ENCODE measurements at regions not wholly inside any gene's neighbourhood (a gene's known extent, or its start where the extent isn't known, plus 50 kb on each side); places are given as distances from the start of the nearest gene placed in this dataset.

GRCh38 chr2:65545837-65546805, 113.7 kb upstream of the SPRED2 start:
- no peak for TF ChIP-seq CTCF (IDR thresholded peaks at IDR 0.05; ENCODE audit: borderline replicate concordance, insufficient read depth, low read depth, low read length)
- H3K4me3 ChIP-seq (ENCODE audit: low read depth, low read length) = no peak overlapping the region

GRCh38 chr2:65541773-65542172, 109.4 kb upstream of the SPRED2 start:
- no peak for TF ChIP-seq CTCF (IDR thresholded peaks at IDR 0.05; ENCODE audit: borderline replicate concordance, insufficient read depth, low read depth, low read length)

GRCh38 chr2:65539633-65540032, 107.2 kb upstream of the SPRED2 start:
- H3K4me3 ChIP-seq (ENCODE audit: low read depth, low read length) = no peak overlapping the region

More at GRCh38 chr2:65541773-65542172, 109.4 kb upstream of the SPRED2 start:
- no peak overlapping the region for H3K4me3 ChIP-seq (ENCODE audit: low read depth, low read length)

DNA sequence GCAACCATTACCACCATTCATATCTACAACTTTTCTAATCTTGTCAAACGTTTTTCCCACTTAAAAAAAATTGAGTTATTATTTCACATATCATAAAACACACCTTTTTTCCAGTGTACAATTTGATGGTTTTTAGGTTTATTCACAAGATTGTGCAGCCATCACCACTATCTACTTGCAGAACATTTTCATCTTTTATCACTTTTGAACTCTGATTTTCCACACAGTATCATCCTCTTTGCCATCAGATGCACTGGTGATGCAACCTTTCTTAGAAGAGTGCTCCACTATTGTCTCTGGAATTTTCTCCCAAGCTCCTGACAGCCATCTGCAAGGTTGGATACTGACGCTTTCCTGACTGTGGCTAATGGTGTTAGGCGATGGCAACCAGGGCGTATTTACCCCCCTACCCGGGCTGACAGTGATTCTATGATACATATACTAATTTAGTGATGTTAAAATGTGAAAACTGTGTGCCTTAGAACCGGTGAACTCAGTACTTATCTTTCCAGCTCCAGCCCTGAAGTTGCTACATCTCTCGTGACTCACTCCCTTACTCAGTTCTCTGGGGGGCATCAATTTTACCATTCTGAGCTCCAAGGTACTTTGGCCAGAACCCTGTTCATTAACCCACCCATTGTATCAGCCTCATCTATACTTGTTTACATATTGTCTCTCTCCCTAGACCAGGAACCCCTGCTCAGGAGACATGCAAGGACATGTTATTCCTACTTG, 105.4 kb upstream of the SPRED2 start:
- no peak for TF ChIP-seq CTCF (IDR thresholded peaks at IDR 0.05; ENCODE audit: borderline replicate concordance, insufficient read depth, low read depth, low read length)
- H3K4me3 ChIP-seq (ENCODE audit: low read depth, low read length) = no peak overlapping the region

More at GRCh38 chr2:65539633-65540032, 107.2 kb upstream of the SPRED2 start:
- no peak for TF ChIP-seq CTCF (IDR thresholded peaks at IDR 0.05; ENCODE audit: borderline replicate concordance, insufficient read depth, low read depth, low read length)

DNA sequence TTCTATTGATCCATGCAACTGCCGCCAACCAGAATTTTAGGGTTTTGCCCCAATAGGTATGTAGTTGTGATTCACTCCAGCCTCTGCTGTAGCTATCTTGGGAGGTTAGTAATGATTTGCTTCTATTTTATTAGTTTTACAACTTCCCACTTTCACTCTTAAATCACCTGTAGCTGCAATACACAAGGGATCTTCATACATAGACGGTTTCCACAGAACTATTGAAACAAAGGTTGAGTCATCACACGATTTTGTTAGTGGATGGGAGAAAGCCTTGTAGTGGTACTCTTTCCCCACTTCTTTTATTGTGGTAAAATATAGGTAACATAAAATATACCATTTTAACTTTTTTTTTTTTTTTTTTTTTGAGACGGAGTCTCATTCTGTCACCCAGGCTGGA, 104.2 kb upstream of the SPRED2 start:
- H3K4me3 ChIP-seq (ENCODE audit: low read depth, low read length) = no peak overlapping the region
- no peak for TF ChIP-seq CTCF (IDR thresholded peaks at IDR 0.05; ENCODE audit: borderline replicate concordance, insufficient read depth, low read depth, low read length)

DNA sequence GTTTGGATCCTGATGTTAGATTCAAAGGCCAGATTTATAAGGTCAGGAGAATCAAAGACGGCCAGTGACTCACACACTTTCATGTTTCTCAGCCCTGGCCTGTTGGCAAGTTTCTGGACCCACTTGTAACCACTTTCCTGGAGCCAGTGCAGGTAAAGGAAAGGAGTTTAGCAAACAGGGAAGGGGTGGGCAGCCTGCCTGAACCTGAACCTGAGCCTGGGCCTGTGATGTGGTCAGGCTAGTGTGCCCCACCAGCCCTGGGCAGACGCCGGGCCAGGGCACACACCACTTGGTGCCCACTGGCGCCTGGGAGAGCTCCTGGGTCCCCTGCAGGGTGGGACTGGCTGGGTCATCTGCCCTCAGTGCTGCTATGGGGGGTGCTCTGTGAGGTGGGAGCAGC, 100.5 kb upstream of the SPRED2 start:
- H3K4me3 ChIP-seq (ENCODE audit: low read depth, low read length) = no peak overlapping the region
- TF ChIP-seq CTCF (IDR thresholded peaks at IDR 0.05; ENCODE audit: borderline replicate concordance, insufficient read depth, low read depth, low read length) = no peak
